GM18526 (cell line): ENCODE measurements at regions not wholly inside any gene's neighbourhood (a gene's known extent, or its start where the extent isn't known, plus 50 kb on each side); places are given as distances from the start of the nearest gene placed in this dataset.

Experiments
- POLR2A ChIP-seq: IDR thresholded peaks from 3 replicates; pipeline ENCODE4 v1.6.1; 2011; ENCODE audit not compliant: insufficient read length; ENCODE audit errors: extremely low read depth

GRCh38 chr17:33895491-33895890 is 359.6 kb upstream of the CCL2 start:
- TF ChIP-seq POLR2A, result no peak

- TF ChIP-seq POLR2A, result no peak
These were observed 358.8 kb upstream of the CCL2 start for GRCh38 chr17:33896263-33896662.

GRCh38 chr17:33901085-33901484 is 354.0 kb upstream of the CCL2 start:
- no peak for TF ChIP-seq POLR2A

GRCh38 chr17:33902901-33903449 is 352.1 kb upstream of the CCL2 start:
- no peak for TF ChIP-seq POLR2A

- no peak for TF ChIP-seq POLR2A
These were observed 350.6 kb upstream of the CCL2 start for GRCh38 chr17:33904476-33904875.

- no peak for TF ChIP-seq POLR2A
These were observed 349.7 kb upstream of the CCL2 start for GRCh38 chr17:33905338-33905800.

GRCh38 chr17:33908363-33909064 is 346.6 kb upstream of the CCL2 start:
- no peak for TF ChIP-seq POLR2A

GRCh38 chr17:33910200-33910857 is 344.8 kb upstream of the CCL2 start:
- no peak for TF ChIP-seq POLR2A

GRCh38 chr17:33914125-33914524 is 341.0 kb upstream of the CCL2 start:
- TF ChIP-seq POLR2A, result no peak

GRCh38 chr17:33922971-33923370 is 332.1 kb upstream of the CCL2 start:
- no peak for TF ChIP-seq POLR2A

- no peak for TF ChIP-seq POLR2A
These were observed 331.0 kb upstream of the CCL2 start for GRCh38 chr17:33924104-33924503.

GRCh38 chr17:33925649-33926048 is 329.4 kb upstream of the CCL2 start:
- TF ChIP-seq POLR2A, result no peak

GRCh38 chr17:33927732-33928133 is 327.4 kb upstream of the CCL2 start:
- TF ChIP-seq POLR2A, result no peak

GRCh38 chr17:33929181-33929724 is 325.8 kb upstream of the CCL2 start:
- no peak for TF ChIP-seq POLR2A

GRCh38 chr17:33932996-33933395 is 322.1 kb upstream of the CCL2 start:
- TF ChIP-seq POLR2A, result no peak

- no peak for TF ChIP-seq POLR2A
These were observed 321.5 kb upstream of the CCL2 start for GRCh38 chr17:33933576-33933975.

- no peak for TF ChIP-seq POLR2A
These were observed 320.4 kb upstream of the CCL2 start for GRCh38 chr17:33934696-33935095.

- TF ChIP-seq POLR2A, result no peak
These were observed 319.3 kb upstream of the CCL2 start for GRCh38 chr17:33935822-33936221.
